Stimulated activated CD8-positive, alpha-beta memory T cell treated with anti-CD3 and anti-CD28 coated beads, Interleukin-2, amount 100 ng/mL, for 1 hour (primary cell): ENCODE measurements at regions not wholly inside any gene's neighbourhood (a gene's known extent, or its start where the extent isn't known, plus 50 kb on each side); places are given as distances from the start of the nearest gene placed in this dataset.

Experiments used
- DNase-seq, 2 donors: peaks; one replicate each; pipeline ENCODE4 v3.0.0-alpha.2; 2020; ENCODE audit warnings: low read depth in 2 of 2

DNA sequence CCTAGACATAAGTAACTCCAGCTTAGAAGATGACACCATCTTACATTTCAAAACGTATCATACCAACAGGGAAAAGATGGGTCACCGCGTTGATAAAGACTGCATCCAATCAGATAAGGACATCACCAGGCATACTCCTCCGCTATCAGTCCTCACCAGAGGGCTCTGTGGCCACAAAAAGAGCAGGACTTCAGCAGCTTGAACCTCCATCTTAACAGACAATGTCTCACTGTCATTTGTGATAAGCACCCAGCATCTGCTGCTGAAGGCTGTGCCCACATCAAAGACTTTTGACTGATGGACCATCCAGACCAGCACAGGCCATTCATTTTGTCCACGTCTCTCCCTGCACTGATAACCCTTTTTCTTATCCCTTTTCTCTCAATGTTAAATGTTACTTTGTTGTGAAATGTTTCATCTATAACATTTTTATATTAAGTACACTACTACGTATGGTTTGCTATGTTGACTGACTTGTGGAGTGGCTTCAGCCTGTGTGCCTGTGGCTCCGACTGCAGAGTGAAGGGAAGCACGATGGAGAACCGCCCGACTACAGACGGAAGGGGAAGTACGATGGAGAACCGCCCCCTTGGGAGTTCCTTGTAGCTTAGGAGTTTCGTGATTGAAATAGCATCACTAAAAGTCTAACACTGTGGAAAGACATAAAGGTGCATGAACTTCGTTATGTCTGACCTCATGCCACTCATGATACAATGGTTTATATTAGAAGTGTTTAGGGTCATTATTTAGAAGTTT, 595.4 kb upstream of the AGA start:
- no peak for DNase-seq

DNA sequence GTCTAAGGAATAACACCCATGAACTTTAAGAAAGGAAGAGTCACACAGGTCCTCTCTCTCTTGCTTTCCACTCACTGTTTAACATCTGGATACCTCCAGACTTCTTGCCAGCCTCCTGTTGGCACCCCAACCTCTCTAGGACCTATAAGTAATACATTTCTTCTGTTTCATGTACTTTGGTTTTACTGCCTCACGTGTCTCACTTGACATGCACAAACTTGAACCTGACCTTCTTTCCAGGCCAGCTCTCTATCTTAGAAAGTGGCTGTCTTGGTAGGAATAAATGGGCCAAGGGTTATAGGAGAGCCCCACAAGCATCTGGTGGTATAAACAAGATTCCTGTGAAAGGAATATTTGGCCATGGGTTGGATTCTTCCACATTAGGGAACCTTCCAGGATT, 614.8 kb upstream of the AGA start:
- no peak for DNase-seq

GRCh38 chr4:178063568-178063967, 621.3 kb upstream of the AGA start:
- no peak for DNase-seq

- DNase-seq, result no peak
These were observed 624.2 kb upstream of the AGA start for GRCh38 chr4:178066338-178066941.

- DNase-seq, result no peak
These were observed 625.9 kb upstream of the AGA start for GRCh38 chr4:178068136-178068535.

DNA sequence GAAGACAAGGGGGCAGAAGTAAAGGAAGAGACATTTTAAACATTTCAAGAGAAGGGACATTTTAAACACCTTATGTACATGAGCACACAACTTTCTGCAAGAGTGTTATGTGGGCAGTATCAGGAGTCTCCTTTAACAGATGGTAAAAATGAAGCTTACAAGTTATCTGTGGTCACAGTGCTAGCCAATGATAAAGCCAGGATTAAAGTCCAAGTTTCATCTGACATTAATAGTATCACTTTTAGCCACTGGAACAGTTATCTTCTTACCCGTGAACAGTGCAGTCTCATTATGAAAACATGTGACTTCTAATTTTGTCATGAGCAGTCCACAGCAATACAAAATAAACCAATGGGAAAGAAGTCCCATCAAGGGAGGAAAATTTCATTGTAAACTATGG, 627.9 kb upstream of the AGA start:
- DNase-seq, result no peak

- DNase-seq, result no peak
These were observed 638.1 kb upstream of the AGA start for GRCh38 chr4:178080312-178080711.

DNA sequence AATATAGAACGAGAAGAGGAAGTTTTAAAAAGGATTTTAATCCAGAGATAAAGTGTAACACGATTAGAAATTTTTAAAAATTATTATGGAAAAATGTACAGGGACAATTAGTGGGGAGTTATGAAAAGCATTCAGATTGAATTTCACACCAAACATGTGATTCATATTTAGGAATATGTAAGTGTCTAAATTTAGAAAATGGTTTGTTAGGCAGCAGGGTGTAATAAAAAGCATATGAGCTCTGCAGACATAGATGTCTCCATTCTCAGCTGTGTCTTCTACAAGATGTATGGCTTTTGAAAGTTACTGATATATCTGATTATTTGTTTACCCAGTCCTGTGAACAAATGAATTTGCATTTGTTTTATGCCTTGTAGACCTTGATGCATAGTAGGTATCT, 638.9 kb upstream of the AGA start:
- DNase-seq, result no peak

DNA sequence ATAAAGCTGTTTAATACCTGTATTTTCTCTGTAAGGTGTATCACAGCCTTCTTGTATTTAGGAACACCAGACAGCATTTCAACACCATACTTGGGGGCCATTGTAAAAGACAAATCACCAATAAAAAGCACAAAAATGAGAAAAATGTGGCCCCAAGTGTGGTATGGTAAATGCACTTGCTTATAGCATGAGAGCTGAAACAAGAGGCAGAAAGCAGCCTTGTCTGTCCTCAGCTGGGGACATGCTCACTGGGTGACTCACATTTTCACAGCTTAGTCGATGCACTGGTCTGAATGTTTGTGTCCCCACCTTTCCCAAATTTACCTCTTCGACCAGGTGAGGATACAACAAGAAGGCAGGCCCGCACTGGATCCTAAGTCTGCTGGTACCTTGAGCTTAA, 639.7 kb upstream of the AGA start:
- DNase-seq, result no peak

GRCh38 chr4:178082906-178083305, 640.7 kb upstream of the AGA start:
- DNase-seq, result no peak

DNA sequence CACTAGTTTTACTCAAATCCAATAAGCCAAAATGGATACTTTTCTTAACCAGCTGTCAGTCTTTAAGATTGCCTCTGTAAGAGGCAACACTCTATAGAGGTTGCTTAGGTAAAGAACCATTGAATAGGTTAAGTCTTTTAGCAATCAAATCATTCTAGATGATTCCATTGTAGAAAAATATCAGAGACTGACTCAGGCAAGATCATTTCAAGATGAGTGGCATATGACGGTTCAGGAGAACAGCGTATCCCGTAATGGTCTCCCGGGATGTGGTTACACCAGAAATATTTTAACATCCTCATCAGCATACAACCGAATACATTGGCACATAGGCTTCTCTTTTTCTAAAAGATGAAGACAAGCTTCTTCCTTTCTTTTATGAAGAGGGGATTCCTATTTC, 641.7 kb upstream of the AGA start:
- DNase-seq, result no peak

GRCh38 chr4:178086320-178086719, 644.1 kb upstream of the AGA start:
- DNase-seq, result no peak

GRCh38 chr4:178090640-178091411, 648.6 kb upstream of the AGA start:
- DNase-seq, result no peak

GRCh38 chr4:178102139-178102538, 659.9 kb upstream of the AGA start:
- DNase-seq, result no peak

DNA sequence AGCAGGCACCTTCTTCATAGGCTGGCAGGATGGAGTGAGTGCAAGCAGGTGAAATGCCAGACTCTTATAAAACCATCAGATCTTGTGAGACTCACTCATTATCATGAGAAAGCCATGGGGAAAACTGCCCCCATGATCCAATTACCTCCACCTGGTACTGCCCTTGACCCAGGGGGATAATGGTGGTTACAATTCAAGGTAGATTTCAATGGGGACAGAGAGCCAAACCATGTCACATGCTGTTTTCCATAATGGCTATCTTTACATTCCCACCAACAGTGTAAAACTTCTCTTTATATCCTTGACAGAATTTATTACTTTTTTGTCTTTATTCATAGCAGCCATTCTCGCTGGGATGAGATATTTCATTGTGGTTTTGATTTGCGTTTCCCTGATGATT, 663.0 kb upstream of the AGA start:
- DNase-seq, result no peak

DNA sequence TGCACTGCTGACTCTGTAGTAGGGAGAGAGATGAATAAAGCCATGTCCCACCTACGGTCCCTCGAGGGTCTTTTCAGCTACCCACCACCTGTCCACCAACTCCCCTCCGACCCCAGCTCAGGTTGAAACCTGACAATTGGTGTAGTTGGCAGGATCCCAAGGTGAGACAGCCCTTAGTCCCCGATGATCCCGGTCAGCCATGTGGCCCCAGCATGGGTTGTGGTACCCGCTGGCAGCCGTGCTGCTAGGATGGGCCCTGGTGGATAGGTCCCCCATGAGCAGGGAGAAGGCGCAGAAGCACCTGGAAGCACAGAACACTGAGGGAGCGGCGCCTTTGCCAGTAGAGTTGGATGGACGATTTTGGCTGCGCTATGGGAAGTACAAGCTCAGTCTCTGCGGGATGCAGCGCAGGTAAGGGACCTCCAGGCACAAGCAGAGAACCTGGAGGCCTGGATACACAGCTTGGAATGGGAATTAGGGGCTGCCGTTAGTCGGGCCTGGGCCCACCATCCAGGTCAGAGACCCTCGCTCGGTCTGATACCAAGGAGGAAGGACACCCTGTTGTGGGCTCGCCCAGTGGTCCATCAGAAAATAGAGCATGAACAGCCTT, 694.6 kb upstream of the AGA start:
- DNase-seq, result no peak

DNA sequence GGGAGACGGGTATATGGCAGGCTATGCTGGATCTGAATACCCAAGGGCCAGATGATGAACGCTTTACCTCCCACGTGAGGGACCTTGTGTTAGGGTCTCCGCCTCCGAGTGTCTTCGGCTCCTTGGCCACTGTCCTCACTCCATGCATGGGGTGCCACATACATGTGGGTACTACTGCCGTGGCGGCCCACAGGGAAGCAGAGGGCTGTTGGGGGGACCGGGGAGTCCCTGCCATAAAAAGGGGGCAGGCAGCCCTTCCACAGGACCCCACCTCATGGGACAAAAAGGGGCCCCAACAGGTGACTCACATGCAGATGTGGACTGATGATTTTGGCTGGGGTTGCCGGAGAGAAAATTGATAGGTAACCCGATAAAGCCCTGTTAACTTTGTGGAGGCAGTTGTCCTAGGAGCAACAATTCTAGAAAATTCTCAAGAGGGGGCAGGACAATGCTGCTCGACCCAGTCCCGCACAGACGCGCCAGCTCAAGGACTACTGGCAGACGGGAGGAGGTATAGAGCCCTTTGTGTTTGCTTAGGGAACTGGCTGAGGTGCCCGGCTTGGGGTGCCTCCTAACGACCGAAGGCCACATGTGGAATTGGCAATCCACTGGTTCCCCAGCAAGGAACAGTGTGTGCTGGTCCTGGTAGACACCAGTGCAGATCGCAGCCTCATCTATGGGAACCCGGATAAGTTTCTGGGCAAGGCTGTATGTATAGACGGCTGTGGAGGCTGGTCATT, 695.7 kb upstream of the AGA start:
- DNase-seq, result no peak

DNA sequence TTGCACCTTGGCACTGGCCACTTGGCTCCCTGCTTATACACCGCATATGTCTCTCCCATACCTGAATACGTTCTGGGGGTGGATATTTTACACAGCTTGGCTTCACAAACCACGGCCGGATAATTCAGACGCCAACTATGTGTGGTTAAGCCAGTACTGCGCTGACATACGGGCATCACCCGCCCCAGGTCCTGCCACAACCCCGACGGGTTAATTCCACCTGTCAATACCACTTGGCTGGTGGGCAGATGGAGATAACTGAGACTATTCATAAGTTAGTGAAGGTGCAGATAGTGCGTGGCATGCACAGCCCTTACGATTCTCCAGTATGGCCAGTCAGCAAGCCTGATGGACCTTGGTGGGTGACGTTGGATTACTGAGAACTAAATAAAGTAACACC, 696.3 kb upstream of the AGA start:
- DNase-seq, result no peak

DNA sequence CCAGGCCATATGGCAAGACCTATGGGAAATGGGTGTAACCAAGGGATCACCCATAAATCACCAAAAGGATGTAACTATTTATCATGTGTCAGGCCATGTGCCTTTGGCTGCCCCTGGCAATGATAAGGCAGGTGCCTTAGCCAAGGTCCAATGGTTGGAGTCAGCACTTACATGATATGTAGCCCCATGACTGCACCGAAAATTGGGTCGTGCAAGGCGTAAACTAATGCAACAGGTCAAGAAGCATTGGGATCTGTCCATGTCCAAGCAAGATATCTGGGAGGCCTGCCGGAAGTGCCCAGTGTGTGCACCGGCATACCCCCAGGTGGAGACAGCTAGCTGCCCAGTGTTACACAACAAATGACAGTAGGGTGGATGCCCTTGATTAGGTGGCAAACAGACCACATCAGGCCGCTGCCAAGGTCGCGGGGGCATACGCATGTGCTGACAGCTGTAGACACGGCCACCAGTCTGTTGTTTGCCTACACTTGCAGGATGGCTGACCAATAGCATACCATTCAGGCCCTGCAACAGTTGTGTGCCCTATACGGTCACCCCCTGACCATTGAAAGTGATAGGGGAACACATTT, 698.2 kb upstream of the AGA start:
- no peak for DNase-seq

- no peak for DNase-seq
These were observed 700.5 kb upstream of the AGA start for GRCh38 chr4:178142724-178143123.

GRCh38 chr4:178148106-178148505, 705.9 kb upstream of the AGA start:
- DNase-seq, result no peak
